Vagina (tissue), 2 donors: ENCODE measurements at regions not wholly inside any gene's neighbourhood (a gene's known extent, or its start where the extent isn't known, plus 50 kb on each side); places are given as distances from the start of the nearest gene placed in this dataset.

Experiments used
- CTCF ChIP-seq, 3 experiments: fragments of 450-650 bp in 2 of 3; fragments of 200-600 bp in 1 of 3; sonication (generic) in 1 of 3; IDR thresholded peaks; one replicate each; pipeline ENCODE4 v1.5.1; 2017 to 2019; ENCODE audit warnings: antibody characterized with exemption in 3 of 3, mild to moderate bottlenecking in 2 of 3, moderate library complexity in 2 of 3
- POLR2A ChIP-seq, 2 donors: fragments of 450-650 bp; IDR thresholded peaks; one replicate each; pipeline ENCODE4 v1.6.1; 2017; ENCODE audit warnings: antibody characterized with exemption in 2 of 2, mild to moderate bottlenecking in 2 of 2, moderate library complexity in 2 of 2
- POLR2AphosphoS5 ChIP-seq, 2 donors: sonication (generic); formaldehyde crosslinking; IDR thresholded peaks; one replicate each; pipeline ENCODE4 v1.9.0; 2017; ENCODE audit warnings: antibody characterized with exemption in 2 of 2, mild to moderate bottlenecking in 2 of 2, low read depth in 1 of 2; ENCODE audit not compliant: insufficient read depth in 1 of 2

- TF ChIP-seq CTCF (IDR thresholded peaks at IDR 0.05) (no peak), POLR2A (IDR thresholded peaks at IDR 0.05) (no peak), POLR2AphosphoS5 (IDR thresholded peaks at IDR 0.05; ENCODE audit: insufficient read depth in 1 of 2, low read depth in 1 of 2) (no peak)
Observed at GRCh38 chr2:146455325-146455724, 1389.5 kb upstream of the ACVR2A start.
